Esophagus muscularis mucosa (tissue), 4 donors: ENCODE measurements at regions not wholly inside any gene's neighbourhood (a gene's known extent, or its start where the extent isn't known, plus 50 kb on each side); places are given as distances from the start of the nearest gene placed in this dataset.

Experiments
- EP300 ChIP-seq: sonication (generic); formaldehyde crosslinking; IDR thresholded peaks from one replicate; pipeline ENCODE4 v1.6.1; 2017; ENCODE audit warnings: antibody characterized with exemption
- POLR2A ChIP-seq: fragments of 450-650 bp; IDR thresholded peaks from one replicate; pipeline ENCODE4 v1.6.1; 2017; ENCODE audit warnings: antibody characterized with exemption, moderate library complexity, mild to moderate bottlenecking, low read depth
- POLR2AphosphoS5 ChIP-seq, 2 donors: sonication (generic); formaldehyde crosslinking; IDR thresholded peaks; one replicate each; pipeline ENCODE4 v1.6.1; 2017; ENCODE audit warnings: antibody characterized with exemption in 2 of 2
- TF ChIP-seq, protein P1 (sequence below), 3 experiments: fragments of 200-600 bp in 2 of 3; fragments of 450-650 bp in 1 of 3; sonication (generic) in 2 of 3; IDR thresholded peaks; one replicate each; pipeline ENCODE4 v1.5.1; 2017 to 2019; ENCODE audit warnings: antibody characterized with exemption in 3 of 3, mild to moderate bottlenecking in 2 of 3, moderate library complexity in 1 of 3

DNA sequence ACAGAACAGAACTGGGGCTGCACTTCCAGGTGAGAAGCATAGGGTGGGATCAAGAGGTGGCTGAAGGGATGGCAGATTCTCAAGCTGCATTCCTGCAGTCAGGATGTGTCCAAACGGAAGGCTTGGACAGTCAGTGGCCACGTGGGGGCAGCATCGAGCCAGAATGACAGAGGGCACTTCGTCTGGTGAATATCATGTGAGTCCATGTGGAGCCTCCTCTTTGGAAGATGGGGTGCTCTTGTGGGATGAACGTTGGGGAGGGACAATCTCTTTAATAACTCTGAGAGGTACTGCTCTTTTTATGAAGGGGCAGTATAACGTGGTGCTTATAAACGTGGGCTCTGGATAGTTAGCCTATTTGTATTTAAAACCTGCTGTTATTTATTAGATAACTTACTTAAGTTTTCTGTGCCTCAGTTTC lies 154.9 kb upstream of the NAV2 start:
- TF ChIP-seq, protein P1, sequence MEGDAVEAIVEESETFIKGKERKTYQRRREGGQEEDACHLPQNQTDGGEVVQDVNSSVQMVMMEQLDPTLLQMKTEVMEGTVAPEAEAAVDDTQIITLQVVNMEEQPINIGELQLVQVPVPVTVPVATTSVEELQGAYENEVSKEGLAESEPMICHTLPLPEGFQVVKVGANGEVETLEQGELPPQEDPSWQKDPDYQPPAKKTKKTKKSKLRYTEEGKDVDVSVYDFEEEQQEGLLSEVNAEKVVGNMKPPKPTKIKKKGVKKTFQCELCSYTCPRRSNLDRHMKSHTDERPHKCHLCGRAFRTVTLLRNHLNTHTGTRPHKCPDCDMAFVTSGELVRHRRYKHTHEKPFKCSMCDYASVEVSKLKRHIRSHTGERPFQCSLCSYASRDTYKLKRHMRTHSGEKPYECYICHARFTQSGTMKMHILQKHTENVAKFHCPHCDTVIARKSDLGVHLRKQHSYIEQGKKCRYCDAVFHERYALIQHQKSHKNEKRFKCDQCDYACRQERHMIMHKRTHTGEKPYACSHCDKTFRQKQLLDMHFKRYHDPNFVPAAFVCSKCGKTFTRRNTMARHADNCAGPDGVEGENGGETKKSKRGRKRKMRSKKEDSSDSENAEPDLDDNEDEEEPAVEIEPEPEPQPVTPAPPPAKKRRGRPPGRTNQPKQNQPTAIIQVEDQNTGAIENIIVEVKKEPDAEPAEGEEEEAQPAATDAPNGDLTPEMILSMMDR (IDR thresholded peaks at IDR 0.05), result peak; percentile 81 to 91 (median 85)
- no peak for TF ChIP-seq POLR2A
- TF ChIP-seq POLR2AphosphoS5 (IDR thresholded peaks at IDR 0.05), result peak in 1 of 2 donors; percentile 48
- TF ChIP-seq EP300, result no peak
